ENCODE measurements at regions not wholly inside any gene's neighbourhood (a gene's known extent, or its start where the extent isn't known, plus 50 kb on each side); places are given as distances from the start of the nearest gene placed in this dataset.

DNA sequence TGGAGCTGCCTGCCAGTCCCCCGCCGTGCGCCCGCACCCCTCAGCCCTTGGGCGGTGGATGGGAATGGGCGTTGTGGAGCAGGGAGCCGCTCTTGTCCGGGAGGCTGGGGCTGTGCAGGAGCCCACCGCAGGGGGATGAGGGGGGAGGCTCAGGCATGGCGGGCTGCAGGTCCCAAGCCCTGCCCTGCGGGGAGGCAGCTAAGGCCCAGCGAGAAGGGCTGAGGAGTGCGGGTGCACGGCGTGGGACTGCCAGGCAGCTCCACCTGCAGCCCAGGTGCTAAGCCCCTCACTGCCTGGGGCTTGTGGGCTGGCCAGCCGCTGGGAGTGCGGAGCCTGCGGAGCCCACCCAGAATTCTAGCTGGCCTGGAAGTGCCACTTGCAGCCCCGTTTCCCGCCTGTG, 991.7 kb upstream of the ARRDC3 start:
- no peak overlapping the region for H3K9ac ChIP-seq (replicated peaks; ENCODE audit: extremely low read depth, insufficient read depth, low read length)
- H3K9me1 ChIP-seq (replicated peaks; ENCODE audit: control insufficient read depth, extremely low read depth, insufficient read depth, low read length) = no peaks in the 10 kb centered on the region
- no TSS peak for BruUV-seq (replicated peaks)
- H3K4me2 ChIP-seq (ENCODE audit: insufficient read depth, low read length) = no peak overlapping the region
- H3K4me3 ChIP-seq (replicated peaks in 1 of 3; ENCODE audit: insufficient read depth in 1 of 3, low read depth in 1 of 3, low read length in 3 of 3) = no peak overlapping the region
- H3K4me1 ChIP-seq (ENCODE audit: control insufficient read depth, extremely low read depth, insufficient read depth, low read length) = no peaks in the 10 kb centered on the region
- TF ChIP-seq EZH2 (IDR thresholded peaks at IDR 0.05; ENCODE audit: borderline replicate concordance, low read depth, low read length, severe bottlenecking) (no peak), GATA2 (IDR thresholded peaks at IDR 0.05; ENCODE audit: insufficient read depth, insufficient read length, low read depth, low read length) (no peak), POLR2AphosphoS5 (IDR thresholded peaks at IDR 0.05; ENCODE audit: insufficient read depth, low read depth, low read length) (no peak), POLR2A (IDR thresholded peaks at IDR 0.05; ENCODE audit: low read depth, low read length) (no peak), MYC (IDR thresholded peaks at IDR 0.05; ENCODE audit: low read depth, low read length) (no peak), JUN (IDR thresholded peaks at IDR 0.05; ENCODE audit: borderline replicate concordance, insufficient read depth, insufficient read length, low read depth) (no peak), FOS (IDR thresholded peaks at IDR 0.05; ENCODE audit: borderline replicate concordance, insufficient read depth, low read length) (no peak)
- TF ChIP-seq, protein P1, sequence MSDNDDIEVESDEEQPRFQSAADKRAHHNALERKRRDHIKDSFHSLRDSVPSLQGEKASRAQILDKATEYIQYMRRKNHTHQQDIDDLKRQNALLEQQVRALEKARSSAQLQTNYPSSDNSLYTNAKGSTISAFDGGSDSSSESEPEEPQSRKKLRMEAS (IDR thresholded peaks at IDR 0.05; ENCODE audit: insufficient read depth, insufficient read length) = no peak
- TF ChIP-seq, protein P2, sequence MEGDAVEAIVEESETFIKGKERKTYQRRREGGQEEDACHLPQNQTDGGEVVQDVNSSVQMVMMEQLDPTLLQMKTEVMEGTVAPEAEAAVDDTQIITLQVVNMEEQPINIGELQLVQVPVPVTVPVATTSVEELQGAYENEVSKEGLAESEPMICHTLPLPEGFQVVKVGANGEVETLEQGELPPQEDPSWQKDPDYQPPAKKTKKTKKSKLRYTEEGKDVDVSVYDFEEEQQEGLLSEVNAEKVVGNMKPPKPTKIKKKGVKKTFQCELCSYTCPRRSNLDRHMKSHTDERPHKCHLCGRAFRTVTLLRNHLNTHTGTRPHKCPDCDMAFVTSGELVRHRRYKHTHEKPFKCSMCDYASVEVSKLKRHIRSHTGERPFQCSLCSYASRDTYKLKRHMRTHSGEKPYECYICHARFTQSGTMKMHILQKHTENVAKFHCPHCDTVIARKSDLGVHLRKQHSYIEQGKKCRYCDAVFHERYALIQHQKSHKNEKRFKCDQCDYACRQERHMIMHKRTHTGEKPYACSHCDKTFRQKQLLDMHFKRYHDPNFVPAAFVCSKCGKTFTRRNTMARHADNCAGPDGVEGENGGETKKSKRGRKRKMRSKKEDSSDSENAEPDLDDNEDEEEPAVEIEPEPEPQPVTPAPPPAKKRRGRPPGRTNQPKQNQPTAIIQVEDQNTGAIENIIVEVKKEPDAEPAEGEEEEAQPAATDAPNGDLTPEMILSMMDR (IDR thresholded peaks at IDR 0.05; ENCODE audit: extremely low read depth in 1 of 2, insufficient read depth in 1 of 2, low read depth in 1 of 2, low read length in 2 of 2) = no peak
- H2AFZ ChIP-seq (ENCODE audit: low read depth, low read length) = no peak overlapping the region
- FAIRE-seq = no peak
- no peak overlapping the region for H3K27ac ChIP-seq (ENCODE audit: insufficient read depth, low read depth, low read length)
- H3K9me3 ChIP-seq (replicated peaks; ENCODE audit: control insufficient read depth, insufficient read depth, low read length) = no peaks in the 10 kb centered on the region
- ChIA-PET POLR2A (no interaction called here), CTCF (no interaction called here)
- H3K79me2 ChIP-seq (ENCODE audit: control insufficient read depth, insufficient read depth, low read length) = no peaks in the 10 kb centered on the region
- no peak for DNase-seq (ENCODE audit: low read depth, low spot score)
- no peaks in the 10 kb centered on the region for H3K27me3 ChIP-seq (ENCODE audit: control insufficient read depth in 2 of 2, insufficient read depth in 2 of 2, low read length in 2 of 2)
- no peaks in the 10 kb centered on the region for H4K20me1 ChIP-seq (replicated peaks; ENCODE audit: control insufficient read depth, extremely low read depth, insufficient read depth, low read length)
- intact Hi-C loops (cut with micrococcal nuclease) (no loop called here), dilution Hi-C loops (cut with MboI; ENCODE audit: extremely low pct_ligation_motif_present, low sequenced_read_pairs) (no loop called here)
- H3K36me3 ChIP-seq (ENCODE audit: control insufficient read depth in 2 of 2, extremely low read depth in 1 of 2, insufficient read depth in 2 of 2, low read length in 2 of 2) = no peaks in the 10 kb centered on the region

All from endothelial cell of umbilical vein (primary cell).